Upper lobe of left lung (tissue), 4 donors: ENCODE measurements at regions not wholly inside any gene's neighbourhood (a gene's known extent, or its start where the extent isn't known, plus 50 kb on each side); places are given as distances from the start of the nearest gene placed in this dataset.

Experiments
- CTCF ChIP-seq, 6 experiments: fragments of 450-650 bp in 4 of 6; fragments of 200-600 bp in 2 of 6; sonication (generic) in 2 of 6; IDR thresholded peaks; one replicate each; pipeline ENCODE4 v1.5.1; 2016 to 2019; ENCODE audit warnings: antibody characterized with exemption in 6 of 6
- EP300 ChIP-seq, 4 donors: sonication (generic); formaldehyde crosslinking; IDR thresholded peaks; one replicate each; pipeline ENCODE4 v1.5.1; 2017; ENCODE audit warnings: antibody characterized with exemption in 4 of 4, control low read depth in 2 of 4
- POLR2A ChIP-seq, 4 donors: fragments of 450-650 bp; IDR thresholded peaks; one replicate each; pipeline ENCODE4 v1.5.1; 2016 to 2017; ENCODE audit warnings: antibody characterized with exemption in 4 of 4, mild to moderate bottlenecking in 2 of 4

- TF ChIP-seq CTCF (IDR thresholded peaks at IDR 0.05) (no peak), EP300 (IDR thresholded peaks at IDR 0.05) (no peak), POLR2A (IDR thresholded peaks at IDR 0.05) (no peak)
These were observed 135.3 kb upstream of the VANGL1 start for GRCh38 chr1:115506518-115506917.
